NB4 (cell line): ENCODE measurements at regions not wholly inside any gene's neighbourhood (a gene's known extent, or its start where the extent isn't known, plus 50 kb on each side); places are given as distances from the start of the nearest gene placed in this dataset.
"Not testable (repeated sequence)": the region's sequence is repeated elsewhere in the genome, so short reads cannot be mapped to it uniquely, and the experiment has no call there.

ENCODE experiments used
- DNase-seq: peaks from one replicate; pipeline ENCODE4 v3.0.0; 2010; ENCODE audit warnings: low read depth
- H3K4me3 ChIP-seq: one replicate; pipeline ENCODE4 v1.5.1; 2011; ENCODE audit warnings: mild to moderate bottlenecking, low read depth, low read length, moderate library complexity
- CTCF ChIP-seq: IDR thresholded peaks from one replicate; pipeline ENCODE4 v1.5.1; 2012; ENCODE audit warnings: low read depth, low read length
- MAX ChIP-seq: IDR thresholded peaks from 2 replicates; pipeline ENCODE4 v1.6.1; 2011; ENCODE audit warnings: low read depth, low read length
- MYC ChIP-seq: IDR thresholded peaks from 2 replicates; pipeline ENCODE4 v1.6.1; 2011; ENCODE audit warnings: low read depth, low read length
- POLR2A ChIP-seq: IDR thresholded peaks from 2 replicates; pipeline ENCODE4 v1.6.1; 2011; ENCODE audit warnings: mild to moderate bottlenecking; ENCODE audit not compliant: insufficient read length; ENCODE audit errors: extremely low read depth

GRCh38 chr10:78231327-78231726 lies 197.7 kb downstream of the RPS24 start:
- DNase-seq: no peak
- no peak overlapping the region for H3K4me3 ChIP-seq
- TF ChIP-seq CTCF (no peak), POLR2A (no peak), MAX (no peak), MYC (no peak)

- H3K4me3 ChIP-seq: no peak overlapping the region
- DNase-seq: peak; percentile 32
- TF ChIP-seq CTCF (peak; percentile 18), POLR2A (no peak)
These were observed 198.3 kb downstream of the RPS24 start for GRCh38 chr10:78231939-78232338.

- DNase-seq: no peak
- no peak overlapping the region for H3K4me3 ChIP-seq
- no peak for TF ChIP-seq POLR2A
- TF ChIP-seq CTCF: no peak
- no peak for TF ChIP-seq MAX
- no peak for TF ChIP-seq MYC
These were observed 202.9 kb downstream of the RPS24 start for GRCh38 chr10:78236416-78237015.

DNA sequence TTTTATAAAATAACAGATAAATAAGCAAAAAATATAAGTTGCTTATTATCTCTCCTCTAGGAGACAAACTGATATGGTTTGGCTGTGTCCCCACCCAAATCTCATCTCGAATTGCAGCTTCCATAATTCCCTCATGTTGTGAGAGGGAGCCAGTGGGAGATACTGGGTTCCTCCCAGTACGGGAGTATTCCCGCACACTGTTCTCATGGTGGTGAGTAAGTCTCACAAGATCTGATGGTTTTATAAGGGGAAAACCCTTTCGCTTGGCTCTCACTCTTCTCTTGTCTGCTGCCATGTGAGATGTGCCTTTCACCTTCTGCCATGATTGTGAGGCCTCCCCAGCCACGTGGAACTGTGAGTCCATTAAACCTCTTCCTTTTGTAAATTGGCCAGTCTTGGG lies 204.3 kb downstream of the RPS24 start:
- not testable (repeated sequence) for H3K4me3 ChIP-seq, DNase-seq

DNA sequence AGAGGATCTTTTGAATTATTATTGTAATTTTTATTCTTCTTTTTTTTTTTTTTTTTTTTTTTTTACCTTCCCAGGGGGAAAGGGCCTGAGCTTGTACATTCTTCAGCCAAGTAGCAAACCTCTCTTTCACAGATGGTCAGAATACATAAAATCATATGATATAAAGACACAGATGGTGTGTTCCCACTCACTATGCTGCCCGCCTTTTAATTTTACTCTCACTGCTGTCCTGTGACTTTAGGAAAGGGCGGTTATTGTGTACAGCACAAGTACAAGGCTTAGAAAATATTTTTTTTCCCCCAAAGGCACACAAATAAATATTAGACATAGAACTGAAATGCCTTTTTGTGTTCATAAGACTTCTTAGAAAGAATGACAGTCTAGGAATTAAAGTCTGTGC lies 213.6 kb downstream of the RPS24 start:
- TF ChIP-seq MYC (no peak), CTCF (no peak), MAX (no peak), POLR2A (no peak)
- DNase-seq: no peak
- no peak overlapping the region for H3K4me3 ChIP-seq

GRCh38 chr10:78247821-78248220 lies 214.2 kb downstream of the RPS24 start:
- no peak overlapping the region for H3K4me3 ChIP-seq
- TF ChIP-seq MAX (no peak), POLR2A (no peak), MYC (no peak), CTCF (no peak)
- DNase-seq: peak; percentile 69
